ENCODE measurements at regions not wholly inside any gene's neighbourhood (a gene's known extent, or its start where the extent isn't known, plus 50 kb on each side); places are given as distances from the start of the nearest gene placed in this dataset.
"Not testable (repeated sequence)": the region's sequence is repeated elsewhere in the genome, so short reads cannot be mapped to it uniquely, and the experiment has no call there.

- no peaks in the 10 kb centered on the region for H3K27me3 ChIP-seq (ENCODE audit: insufficient read depth, low read length)
- no peaks in the 10 kb centered on the region for H3K79me2 ChIP-seq (ENCODE audit: insufficient read depth, low read length)
- no peak overlapping the region for H3K4me3 ChIP-seq (ENCODE audit: low read depth, low read length, poor library complexity, severe bottlenecking)
- H3F3A ChIP-seq (ENCODE audit: insufficient read depth, low read length) = no peaks in the 10 kb centered on the region
- H3K9ac ChIP-seq (ENCODE audit: low read length) = no peak overlapping the region
- peak overlapping the region; percentile 67; the same call in 1 of the 2 replicates for H2AFZ ChIP-seq (ENCODE audit: low read length)
- H3K4me2 ChIP-seq (ENCODE audit: low read length) = no peak overlapping the region
- TF ChIP-seq, protein P1, sequence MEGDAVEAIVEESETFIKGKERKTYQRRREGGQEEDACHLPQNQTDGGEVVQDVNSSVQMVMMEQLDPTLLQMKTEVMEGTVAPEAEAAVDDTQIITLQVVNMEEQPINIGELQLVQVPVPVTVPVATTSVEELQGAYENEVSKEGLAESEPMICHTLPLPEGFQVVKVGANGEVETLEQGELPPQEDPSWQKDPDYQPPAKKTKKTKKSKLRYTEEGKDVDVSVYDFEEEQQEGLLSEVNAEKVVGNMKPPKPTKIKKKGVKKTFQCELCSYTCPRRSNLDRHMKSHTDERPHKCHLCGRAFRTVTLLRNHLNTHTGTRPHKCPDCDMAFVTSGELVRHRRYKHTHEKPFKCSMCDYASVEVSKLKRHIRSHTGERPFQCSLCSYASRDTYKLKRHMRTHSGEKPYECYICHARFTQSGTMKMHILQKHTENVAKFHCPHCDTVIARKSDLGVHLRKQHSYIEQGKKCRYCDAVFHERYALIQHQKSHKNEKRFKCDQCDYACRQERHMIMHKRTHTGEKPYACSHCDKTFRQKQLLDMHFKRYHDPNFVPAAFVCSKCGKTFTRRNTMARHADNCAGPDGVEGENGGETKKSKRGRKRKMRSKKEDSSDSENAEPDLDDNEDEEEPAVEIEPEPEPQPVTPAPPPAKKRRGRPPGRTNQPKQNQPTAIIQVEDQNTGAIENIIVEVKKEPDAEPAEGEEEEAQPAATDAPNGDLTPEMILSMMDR (IDR thresholded peaks at IDR 0.05; ENCODE audit: low read length) = no peak
- no peak for TF ChIP-seq EZH2 (IDR thresholded peaks at IDR 0.05; ENCODE audit: borderline replicate concordance, low read length)
- no peaks in the 10 kb centered on the region for H3K9me2 ChIP-seq (ENCODE audit: low read depth, low read length)
- 0 out of 2 replicates have a peak, but pooled peaks cover 2% of the 10 kb centered on the region for H3K9me3 ChIP-seq (ENCODE audit: low read length)
- no peaks in the 10 kb centered on the region for H4K20me1 ChIP-seq (ENCODE audit: insufficient read depth, low read length)
- no peaks in the 10 kb centered on the region for H3K36me3 ChIP-seq (ENCODE audit: insufficient read depth, low read length)
- peaks cover 28% of the 10 kb centered on the region for H3K4me1 ChIP-seq (ENCODE audit: insufficient read depth, low read length, severe bottlenecking)
- H3K27ac ChIP-seq (ENCODE audit: low read depth, low read length, poor library complexity, severe bottlenecking) = peak overlapping the region; percentile 50
Observed at GRCh38 chr1:194833111-194833510, 1646.7 kb upstream of the B3GALT2 start.

DNA sequence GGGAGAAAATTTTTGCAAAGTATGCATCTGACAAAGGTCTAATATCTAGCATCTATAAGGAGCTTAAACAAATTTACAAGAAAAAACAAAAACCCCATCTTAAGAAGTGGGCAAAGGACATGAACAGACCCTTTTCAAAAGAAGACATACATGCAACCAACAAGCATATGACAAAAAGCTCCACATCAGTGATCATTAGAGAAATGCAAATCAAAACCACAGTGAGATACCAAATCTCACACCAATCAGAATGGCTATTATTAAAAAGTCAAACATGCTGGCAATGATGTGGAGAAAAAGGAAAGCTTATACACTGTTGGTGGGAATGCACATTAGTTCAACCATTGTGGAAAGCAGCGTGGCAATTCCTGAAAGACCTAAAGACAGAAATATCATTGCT is 1645.2 kb upstream of the B3GALT2 start:
- not testable (repeated sequence) for H3K9me2 ChIP-seq (ENCODE audit: low read depth, low read length); H3K27me3 ChIP-seq (ENCODE audit: insufficient read depth, low read length); H4K20me1 ChIP-seq (ENCODE audit: insufficient read depth, low read length); H3K36me3 ChIP-seq (ENCODE audit: insufficient read depth, low read length); H3K9ac ChIP-seq (ENCODE audit: low read length); H3K4me3 ChIP-seq (ENCODE audit: low read depth, low read length, poor library complexity, severe bottlenecking); H3K4me2 ChIP-seq (ENCODE audit: low read length); H2AFZ ChIP-seq (ENCODE audit: low read length); H3K27ac ChIP-seq (ENCODE audit: low read depth, low read length, poor library complexity, severe bottlenecking); H3K79me2 ChIP-seq (ENCODE audit: insufficient read depth, low read length); H3F3A ChIP-seq (ENCODE audit: insufficient read depth, low read length); H3K9me3 ChIP-seq (ENCODE audit: low read length)
- peaks cover 28% of the 10 kb centered on the region for H3K4me1 ChIP-seq (ENCODE audit: insufficient read depth, low read length, severe bottlenecking)

DNA sequence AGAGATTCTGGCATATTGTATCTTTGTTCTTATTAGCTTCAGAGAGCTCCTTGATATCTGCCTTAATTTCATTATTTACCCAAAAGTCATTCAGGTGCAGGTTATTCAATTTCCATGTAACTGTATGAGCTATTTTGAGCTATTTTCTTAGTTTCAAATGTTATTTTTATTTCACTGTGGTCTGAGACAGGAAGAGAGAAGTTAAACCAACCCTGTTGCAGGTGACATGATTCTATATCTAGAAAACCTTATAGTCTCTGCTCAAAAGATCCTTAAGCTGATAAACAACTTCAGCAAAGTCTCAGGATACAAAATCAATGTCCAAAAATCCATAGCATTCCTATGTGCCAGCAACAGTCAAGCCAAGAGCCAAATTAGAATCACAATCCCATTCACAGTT is 1644.0 kb upstream of the B3GALT2 start:
- no peak overlapping the region for H2AFZ ChIP-seq (ENCODE audit: low read length)
- H3K27ac ChIP-seq (ENCODE audit: low read depth, low read length, poor library complexity, severe bottlenecking) = peak overlapping the region; percentile 61
- H3K4me3 ChIP-seq (ENCODE audit: low read depth, low read length, poor library complexity, severe bottlenecking) = no peak overlapping the region
- no peaks in the 10 kb centered on the region for H3F3A ChIP-seq (ENCODE audit: insufficient read depth, low read length)
- H3K4me2 ChIP-seq (ENCODE audit: low read length) = no peak overlapping the region
- no peaks in the 10 kb centered on the region for H3K9me3 ChIP-seq (ENCODE audit: low read length)
- no peaks in the 10 kb centered on the region for H3K27me3 ChIP-seq (ENCODE audit: insufficient read depth, low read length)
- no peaks in the 10 kb centered on the region for H4K20me1 ChIP-seq (ENCODE audit: insufficient read depth, low read length)
- peaks cover 28% of the 10 kb centered on the region for H3K4me1 ChIP-seq (ENCODE audit: insufficient read depth, low read length, severe bottlenecking)
- H3K9ac ChIP-seq (ENCODE audit: low read length) = no peak overlapping the region
- no peaks in the 10 kb centered on the region for H3K9me2 ChIP-seq (ENCODE audit: low read depth, low read length)
- TF ChIP-seq, protein P1 (IDR thresholded peaks at IDR 0.05; ENCODE audit: low read length) = no peak
- TF ChIP-seq EZH2 (IDR thresholded peaks at IDR 0.05; ENCODE audit: borderline replicate concordance, low read length) = no peak
- H3K36me3 ChIP-seq (ENCODE audit: insufficient read depth, low read length) = no peaks in the 10 kb centered on the region
- no peaks in the 10 kb centered on the region for H3K79me2 ChIP-seq (ENCODE audit: insufficient read depth, low read length)

GRCh38 chr1:194829492-194829891 is 1643.1 kb upstream of the B3GALT2 start:
- no peaks in the 10 kb centered on the region for H4K20me1 ChIP-seq (ENCODE audit: insufficient read depth, low read length)
- no peaks in the 10 kb centered on the region for H3K79me2 ChIP-seq (ENCODE audit: insufficient read depth, low read length)
- no peaks in the 10 kb centered on the region for H3K9me2 ChIP-seq (ENCODE audit: low read depth, low read length)
- H3K9me3 ChIP-seq (ENCODE audit: low read length) = no peaks in the 10 kb centered on the region
- peak overlapping the region; percentile 57 for H3K27ac ChIP-seq (ENCODE audit: low read depth, low read length, poor library complexity, severe bottlenecking)
- TF ChIP-seq, protein P1 (IDR thresholded peaks at IDR 0.05; ENCODE audit: low read length) = no peak
- TF ChIP-seq EZH2 (IDR thresholded peaks at IDR 0.05; ENCODE audit: borderline replicate concordance, low read length) = no peak
- H3K36me3 ChIP-seq (ENCODE audit: insufficient read depth, low read length) = no peaks in the 10 kb centered on the region
- no peak overlapping the region for H3K4me3 ChIP-seq (ENCODE audit: low read depth, low read length, poor library complexity, severe bottlenecking)
- no peak overlapping the region for H2AFZ ChIP-seq (ENCODE audit: low read length)
- H3F3A ChIP-seq (ENCODE audit: insufficient read depth, low read length) = no peaks in the 10 kb centered on the region
- no peak overlapping the region for H3K9ac ChIP-seq (ENCODE audit: low read length)
- H3K4me2 ChIP-seq (ENCODE audit: low read length) = no peak overlapping the region
- no peaks in the 10 kb centered on the region for H3K27me3 ChIP-seq (ENCODE audit: insufficient read depth, low read length)
- peaks cover 28% of the 10 kb centered on the region for H3K4me1 ChIP-seq (ENCODE audit: insufficient read depth, low read length, severe bottlenecking)
